OCI-LY7 (cell line): ENCODE measurements at regions not wholly inside any gene's neighbourhood (a gene's known extent, or its start where the extent isn't known, plus 50 kb on each side); places are given as distances from the start of the nearest gene placed in this dataset.

Source experiments
- CTCF ChIP-seq: fragments of 200-600 bp; sonication (generic); conservative IDR thresholded peaks from 2 replicates; pipeline ENCODE4 v1.5.1; 2014; ENCODE audit warnings: mild to moderate bottlenecking, antibody characterized with exemption, low read length, moderate library complexity, mixed read lengths
- EZH2phosphoT487 ChIP-seq: fragments of 200-600 bp; sonication (generic); IDR thresholded peaks from 2 replicates; pipeline ENCODE4 v1.6.1; 2018; ENCODE audit warnings: low read depth, borderline replicate concordance, mild to moderate bottlenecking, mixed run types, antibody characterized with exemption, low read length, moderate library complexity, mixed read lengths

GRCh38 chr16:79971237-79971572, 370.7 kb upstream of the MAF start:
- TF ChIP-seq CTCF (no peak), EZH2phosphoT487 (no peak)
